ENCODE measurements at regions not wholly inside any gene's neighbourhood (a gene's known extent, or its start where the extent isn't known, plus 50 kb on each side); places are given as distances from the start of the nearest gene placed in this dataset.

GRCh38 chr1:172903581-172904220 is 147.0 kb downstream of the TNFSF18 start:
- 84% methylated on average over 1 of the region's 1 CpG for WGBS
- Histone ChIP-seq H3K4me1 (ENCODE audit: insufficient read depth) (no peaks in the 10 kb centered on the region), H3K36me3 (ENCODE audit: insufficient read depth) (no peaks in the 10 kb centered on the region), H3K4me3 (ENCODE audit: low read depth, low read length) (no peak overlapping the region), H3K27ac (ENCODE audit: low read depth) (no peak overlapping the region)
- DNase-seq (ENCODE audit: extremely low spot score) = no peak

DNA sequence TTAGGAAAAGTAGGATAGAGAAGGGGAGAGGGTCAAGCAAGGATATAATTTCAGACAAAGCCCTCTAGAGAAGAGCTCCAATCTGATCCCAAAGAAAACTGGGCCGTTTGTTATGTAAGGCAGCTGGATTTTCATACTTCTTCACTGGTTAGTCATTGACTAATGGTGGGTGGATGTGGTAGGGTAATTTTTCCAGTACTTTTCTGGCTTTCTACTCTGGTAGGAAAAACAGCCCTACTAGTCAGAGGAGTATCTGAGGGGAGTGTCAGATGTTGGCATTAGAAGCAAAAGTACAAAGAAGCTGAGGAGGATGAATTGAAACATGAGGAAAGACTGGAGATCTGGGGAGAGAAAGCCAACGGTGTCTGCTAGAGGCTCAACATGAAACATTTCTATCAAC is 145.3 kb downstream of the TNFSF18 start:
- DNase-seq (ENCODE audit: extremely low spot score) = no peak
- Histone ChIP-seq H3K4me3 (ENCODE audit: low read depth, low read length) (no peak overlapping the region), H3K4me1 (ENCODE audit: insufficient read depth) (no peaks in the 10 kb centered on the region), H3K36me3 (ENCODE audit: insufficient read depth) (no peaks in the 10 kb centered on the region), H3K27ac (ENCODE audit: low read depth) (no peak overlapping the region)
- WGBS = 74% methylated on average over 2 of the region's 2 CpGs

GRCh38 chr1:172906778-172907592 is 143.8 kb downstream of the TNFSF18 start:
- DNase-seq (ENCODE audit: extremely low spot score) = no peak

GRCh38 chr1:172907834-172908326 is 142.9 kb downstream of the TNFSF18 start:
- Histone ChIP-seq H3K4me3 (ENCODE audit: low read depth, low read length) (no peak overlapping the region), H3K36me3 (ENCODE audit: insufficient read depth) (no peaks in the 10 kb centered on the region), H3K27ac (ENCODE audit: low read depth) (no peak overlapping the region), H3K4me1 (ENCODE audit: insufficient read depth) (no peaks in the 10 kb centered on the region)
- 98% methylated on average over 2 of the region's 2 CpGs for WGBS
- no peak for DNase-seq (ENCODE audit: extremely low spot score)

More at GRCh38 chr1:172906778-172907592, 143.8 kb downstream of the TNFSF18 start:
- WGBS = 76% methylated on average over 4 of the region's 4 CpGs
- no peaks in the 10 kb centered on the region for H3K36me3 ChIP-seq (ENCODE audit: insufficient read depth)
- H3K4me1 ChIP-seq (ENCODE audit: insufficient read depth) = no peaks in the 10 kb centered on the region
- no peak overlapping the region for H3K4me3 ChIP-seq (ENCODE audit: low read depth, low read length)
- H3K27ac ChIP-seq (ENCODE audit: low read depth) = no peak overlapping the region

GRCh38 chr1:172909606-172910326 is 141.0 kb downstream of the TNFSF18 start:
- no peaks in the 10 kb centered on the region for H3K4me1 ChIP-seq (ENCODE audit: insufficient read depth)
- no peaks in the 10 kb centered on the region for H3K36me3 ChIP-seq (ENCODE audit: insufficient read depth)
- H3K4me3 ChIP-seq (ENCODE audit: low read depth, low read length) = no peak overlapping the region
- DNase-seq (ENCODE audit: extremely low spot score) = no peak
- H3K27ac ChIP-seq (ENCODE audit: low read depth) = no peak overlapping the region
- 60% methylated on average over 11 of the region's 11 CpGs for WGBS

GRCh38 chr1:172912765-172913260 is 137.9 kb downstream of the TNFSF18 start:
- DNase-seq (ENCODE audit: extremely low spot score) = no peak
- 97% methylated on average over 5 of the region's 5 CpGs for WGBS
- no peaks in the 10 kb centered on the region for H3K36me3 ChIP-seq (ENCODE audit: insufficient read depth)
- no peak overlapping the region for H3K27ac ChIP-seq (ENCODE audit: low read depth)
- no peaks in the 10 kb centered on the region for H3K4me1 ChIP-seq (ENCODE audit: insufficient read depth)
- no peak overlapping the region for H3K4me3 ChIP-seq (ENCODE audit: low read depth, low read length)

DNA sequence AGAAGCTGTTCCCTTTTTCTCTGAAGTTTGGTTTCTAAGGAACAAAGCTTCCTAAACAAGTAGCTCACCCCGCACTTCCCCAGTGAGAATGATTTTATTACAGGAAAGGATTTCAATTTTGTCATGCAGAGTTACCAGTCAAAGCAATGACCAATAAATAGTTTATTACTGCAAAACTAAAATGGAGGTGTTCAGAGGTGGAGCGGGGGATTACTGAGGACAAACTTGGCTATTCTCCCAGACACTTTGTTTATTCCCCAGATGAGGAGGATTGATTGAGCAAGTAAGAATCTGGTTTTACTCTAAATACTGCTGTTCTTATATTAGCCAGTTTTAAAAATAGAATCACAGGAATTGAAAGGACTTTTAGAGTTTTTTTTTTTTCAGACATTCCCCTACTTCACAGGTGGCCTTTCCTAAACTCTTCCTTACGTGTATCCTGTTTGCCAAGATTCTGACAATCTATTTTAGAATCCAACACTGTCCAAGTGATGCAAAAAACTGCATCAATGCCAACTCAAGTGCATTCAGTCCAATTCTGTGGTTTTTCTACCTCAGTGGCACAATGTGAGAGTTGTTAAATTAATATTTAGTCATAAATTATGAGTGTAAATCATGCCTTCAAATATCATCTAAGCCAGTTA is 136.1 kb downstream of the TNFSF18 start:
- DNase-seq (ENCODE audit: extremely low spot score) = no peak
- Histone ChIP-seq H3K27ac (ENCODE audit: low read depth) (no peak overlapping the region), H3K4me3 (ENCODE audit: low read depth, low read length) (no peak overlapping the region), H3K36me3 (ENCODE audit: insufficient read depth) (no peaks in the 10 kb centered on the region), H3K4me1 (ENCODE audit: insufficient read depth) (no peaks in the 10 kb centered on the region)
- WGBS = 15% methylated on average over 3 of the region's 3 CpGs

DNA sequence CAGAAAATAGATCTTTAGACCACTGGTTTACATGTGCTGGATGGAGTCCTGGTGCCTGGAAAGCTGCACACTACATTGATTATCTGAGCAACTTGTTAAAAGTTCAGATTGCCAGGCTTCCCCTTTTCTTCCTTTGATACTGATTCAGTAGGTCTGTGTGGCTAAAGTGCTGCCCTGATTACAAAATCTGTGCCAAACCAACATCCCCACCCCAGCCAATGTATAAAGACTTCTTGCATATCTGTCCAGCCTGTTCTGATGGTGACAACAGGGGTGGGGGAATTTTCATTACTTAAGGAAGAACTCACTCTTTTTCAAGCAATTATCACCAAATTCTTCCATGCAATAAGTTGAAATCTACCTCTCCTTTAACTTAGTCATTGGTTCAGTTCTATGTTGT is 135.5 kb downstream of the TNFSF18 start:
- no peaks in the 10 kb centered on the region for H3K36me3 ChIP-seq (ENCODE audit: insufficient read depth)
- no peak overlapping the region for H3K4me3 ChIP-seq (ENCODE audit: low read depth, low read length)
- no peak for DNase-seq (ENCODE audit: extremely low spot score)
- H3K27ac ChIP-seq (ENCODE audit: low read depth) = no peak overlapping the region
- no peaks in the 10 kb centered on the region for H3K4me1 ChIP-seq (ENCODE audit: insufficient read depth)

DNA sequence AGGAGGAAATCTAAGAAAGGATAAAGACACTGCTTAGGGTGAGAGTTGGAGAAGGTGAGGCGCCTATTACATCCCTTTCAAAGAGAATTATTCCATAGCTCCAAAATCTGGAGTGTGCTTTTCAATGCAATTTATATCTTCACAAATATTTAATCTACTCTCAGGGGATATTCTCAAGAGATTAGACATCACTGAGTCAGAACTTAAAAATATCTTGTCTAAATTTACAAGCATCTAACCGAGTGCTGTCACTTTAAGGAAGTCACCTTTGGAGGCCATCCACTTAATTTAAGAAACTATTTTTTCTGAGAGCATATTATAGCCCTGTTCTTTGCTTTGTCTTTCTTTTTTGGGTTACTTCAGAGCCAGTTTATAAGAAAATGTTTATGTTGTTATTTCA is 134.6 kb downstream of the TNFSF18 start:
- no peaks in the 10 kb centered on the region for H3K36me3 ChIP-seq (ENCODE audit: insufficient read depth)
- WGBS = 69% methylated on average over 2 of the region's 2 CpGs
- no peak overlapping the region for H3K27ac ChIP-seq (ENCODE audit: low read depth)
- H3K4me3 ChIP-seq (ENCODE audit: low read depth, low read length) = no peak overlapping the region
- DNase-seq (ENCODE audit: extremely low spot score) = no peak
- H3K4me1 ChIP-seq (ENCODE audit: insufficient read depth) = no peaks in the 10 kb centered on the region

GRCh38 chr1:172917972-172918371 is 132.8 kb downstream of the TNFSF18 start:
- no peak overlapping the region for H3K27ac ChIP-seq (ENCODE audit: low read depth)
- no peaks in the 10 kb centered on the region for H3K4me1 ChIP-seq (ENCODE audit: insufficient read depth)
- DNase-seq (ENCODE audit: extremely low spot score) = no peak
- H3K36me3 ChIP-seq (ENCODE audit: insufficient read depth) = no peaks in the 10 kb centered on the region
- WGBS = 32% methylated on average over 2 of the region's 2 CpGs
- H3K4me3 ChIP-seq (ENCODE audit: low read depth, low read length) = no peak overlapping the region

DNA sequence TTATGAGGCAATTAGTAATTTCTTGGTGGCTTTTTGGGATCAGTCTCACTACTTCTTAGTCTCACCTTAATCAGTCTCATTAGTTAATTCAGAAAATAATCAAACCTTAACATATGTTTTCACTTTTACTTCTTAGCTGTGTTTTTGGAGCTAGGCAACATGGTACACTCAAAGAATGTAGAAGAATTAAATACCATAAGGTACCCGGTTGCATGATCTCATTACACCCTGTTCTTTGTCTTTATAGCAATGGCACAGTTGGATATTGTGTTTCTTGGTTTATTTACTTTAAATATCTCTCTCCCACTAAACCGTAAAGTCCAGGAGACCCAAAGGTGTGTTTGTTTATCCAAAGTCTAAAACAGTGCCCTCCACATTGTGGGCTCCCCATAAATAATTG is 132.3 kb downstream of the TNFSF18 start:
- Histone ChIP-seq H3K4me3 (ENCODE audit: low read depth, low read length) (no peak overlapping the region), H3K4me1 (ENCODE audit: insufficient read depth) (no peaks in the 10 kb centered on the region), H3K36me3 (ENCODE audit: insufficient read depth) (no peaks in the 10 kb centered on the region), H3K27ac (ENCODE audit: low read depth) (no peak overlapping the region)
- no peak for DNase-seq (ENCODE audit: extremely low spot score)
- 84% methylated on average over 2 of the region's 2 CpGs for WGBS

GRCh38 chr1:172926070-172926469 is 124.7 kb downstream of the TNFSF18 start:
- Histone ChIP-seq H3K4me3 (ENCODE audit: low read depth, low read length) (no peak overlapping the region), H3K27ac (ENCODE audit: low read depth) (no peak overlapping the region), H3K4me1 (ENCODE audit: insufficient read depth) (no peaks in the 10 kb centered on the region), H3K36me3 (ENCODE audit: insufficient read depth) (no peaks in the 10 kb centered on the region)
- DNase-seq (ENCODE audit: extremely low spot score) = no peak
- 75% methylated on average over 2 of the region's 2 CpGs for WGBS

GRCh38 chr1:172928412-172928811 is 122.3 kb downstream of the TNFSF18 start:
- 29% methylated on average over 2 of the region's 2 CpGs for WGBS
- DNase-seq (ENCODE audit: extremely low spot score) = no peak
- H3K36me3 ChIP-seq (ENCODE audit: insufficient read depth) = no peaks in the 10 kb centered on the region
- H3K27ac ChIP-seq (ENCODE audit: low read depth) = no peak overlapping the region
- no peaks in the 10 kb centered on the region for H3K4me1 ChIP-seq (ENCODE audit: insufficient read depth)
- H3K4me3 ChIP-seq (ENCODE audit: low read depth, low read length) = no peak overlapping the region

Measured in urinary bladder (tissue), 3 donors.